ENCODE measurements at regions not wholly inside any gene's neighbourhood (a gene's known extent, or its start where the extent isn't known, plus 50 kb on each side); places are given as distances from the start of the nearest gene placed in this dataset.

DNA sequence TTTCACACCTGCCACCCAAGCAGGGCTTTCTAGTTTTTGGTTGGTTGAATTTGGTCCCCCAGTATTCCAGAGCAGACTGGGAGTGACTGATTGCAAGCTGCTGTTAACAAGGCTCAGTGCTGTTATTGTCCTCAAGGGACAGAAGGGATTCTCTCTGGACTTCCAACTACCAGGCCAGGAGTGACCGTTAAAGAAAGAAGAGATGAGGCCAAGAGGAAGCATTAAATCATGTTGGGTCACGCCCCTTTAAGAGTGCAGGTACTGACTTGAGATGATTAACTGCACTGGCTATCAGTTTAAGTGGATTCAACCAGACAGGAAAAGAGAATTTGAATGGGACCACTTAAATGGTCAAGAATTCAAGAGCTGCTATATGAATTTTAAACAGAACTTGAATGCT, 220.8 kb upstream of the PCSK5 start:
- TF ChIP-seq EP300 (IDR thresholded peaks at IDR 0.05) (no peak), SMC3 (IDR thresholded peaks at IDR 0.05) (no peak), NPAS2 (CRISPR knock-in tag; IDR thresholded peaks at IDR 0.05; ENCODE audit: borderline replicate concordance) (no peak), POLR2A (IDR thresholded peaks at IDR 0.05; ENCODE audit: low read length) (no peak), HDAC2 (IDR thresholded peaks at IDR 0.05) (no peak)
- TF ChIP-seq, protein P1, sequence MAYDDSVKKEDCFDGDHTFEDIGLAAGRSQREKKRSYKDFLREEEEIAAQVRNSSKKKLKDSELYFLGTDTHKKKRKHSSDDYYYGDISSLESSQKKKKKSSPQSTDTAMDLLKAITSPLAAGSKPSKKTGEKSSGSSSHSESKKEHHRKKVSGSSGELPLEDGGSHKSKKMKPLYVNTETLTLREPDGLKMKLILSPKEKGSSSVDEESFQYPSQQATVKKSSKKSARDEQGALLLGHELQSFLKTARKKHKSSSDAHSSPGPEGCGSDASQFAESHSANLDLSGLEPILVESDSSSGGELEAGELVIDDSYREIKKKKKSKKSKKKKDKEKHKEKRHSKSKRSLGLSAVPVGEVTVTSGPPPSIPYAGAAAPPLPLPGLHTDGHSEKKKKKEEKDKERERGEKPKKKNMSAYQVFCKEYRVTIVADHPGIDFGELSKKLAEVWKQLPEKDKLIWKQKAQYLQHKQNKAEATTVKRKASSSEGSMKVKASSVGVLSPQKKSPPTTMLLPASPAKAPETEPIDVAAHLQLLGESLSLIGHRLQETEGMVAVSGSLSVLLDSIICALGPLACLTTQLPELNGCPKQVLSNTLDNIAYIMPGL (CRISPR knock-in tag; IDR thresholded peaks at IDR 0.05; ENCODE audit: borderline replicate concordance) = no peak
- TF ChIP-seq, protein P2, sequence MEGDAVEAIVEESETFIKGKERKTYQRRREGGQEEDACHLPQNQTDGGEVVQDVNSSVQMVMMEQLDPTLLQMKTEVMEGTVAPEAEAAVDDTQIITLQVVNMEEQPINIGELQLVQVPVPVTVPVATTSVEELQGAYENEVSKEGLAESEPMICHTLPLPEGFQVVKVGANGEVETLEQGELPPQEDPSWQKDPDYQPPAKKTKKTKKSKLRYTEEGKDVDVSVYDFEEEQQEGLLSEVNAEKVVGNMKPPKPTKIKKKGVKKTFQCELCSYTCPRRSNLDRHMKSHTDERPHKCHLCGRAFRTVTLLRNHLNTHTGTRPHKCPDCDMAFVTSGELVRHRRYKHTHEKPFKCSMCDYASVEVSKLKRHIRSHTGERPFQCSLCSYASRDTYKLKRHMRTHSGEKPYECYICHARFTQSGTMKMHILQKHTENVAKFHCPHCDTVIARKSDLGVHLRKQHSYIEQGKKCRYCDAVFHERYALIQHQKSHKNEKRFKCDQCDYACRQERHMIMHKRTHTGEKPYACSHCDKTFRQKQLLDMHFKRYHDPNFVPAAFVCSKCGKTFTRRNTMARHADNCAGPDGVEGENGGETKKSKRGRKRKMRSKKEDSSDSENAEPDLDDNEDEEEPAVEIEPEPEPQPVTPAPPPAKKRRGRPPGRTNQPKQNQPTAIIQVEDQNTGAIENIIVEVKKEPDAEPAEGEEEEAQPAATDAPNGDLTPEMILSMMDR (IDR thresholded peaks at IDR 0.05) = no peak
- TF ChIP-seq, protein P3, sequence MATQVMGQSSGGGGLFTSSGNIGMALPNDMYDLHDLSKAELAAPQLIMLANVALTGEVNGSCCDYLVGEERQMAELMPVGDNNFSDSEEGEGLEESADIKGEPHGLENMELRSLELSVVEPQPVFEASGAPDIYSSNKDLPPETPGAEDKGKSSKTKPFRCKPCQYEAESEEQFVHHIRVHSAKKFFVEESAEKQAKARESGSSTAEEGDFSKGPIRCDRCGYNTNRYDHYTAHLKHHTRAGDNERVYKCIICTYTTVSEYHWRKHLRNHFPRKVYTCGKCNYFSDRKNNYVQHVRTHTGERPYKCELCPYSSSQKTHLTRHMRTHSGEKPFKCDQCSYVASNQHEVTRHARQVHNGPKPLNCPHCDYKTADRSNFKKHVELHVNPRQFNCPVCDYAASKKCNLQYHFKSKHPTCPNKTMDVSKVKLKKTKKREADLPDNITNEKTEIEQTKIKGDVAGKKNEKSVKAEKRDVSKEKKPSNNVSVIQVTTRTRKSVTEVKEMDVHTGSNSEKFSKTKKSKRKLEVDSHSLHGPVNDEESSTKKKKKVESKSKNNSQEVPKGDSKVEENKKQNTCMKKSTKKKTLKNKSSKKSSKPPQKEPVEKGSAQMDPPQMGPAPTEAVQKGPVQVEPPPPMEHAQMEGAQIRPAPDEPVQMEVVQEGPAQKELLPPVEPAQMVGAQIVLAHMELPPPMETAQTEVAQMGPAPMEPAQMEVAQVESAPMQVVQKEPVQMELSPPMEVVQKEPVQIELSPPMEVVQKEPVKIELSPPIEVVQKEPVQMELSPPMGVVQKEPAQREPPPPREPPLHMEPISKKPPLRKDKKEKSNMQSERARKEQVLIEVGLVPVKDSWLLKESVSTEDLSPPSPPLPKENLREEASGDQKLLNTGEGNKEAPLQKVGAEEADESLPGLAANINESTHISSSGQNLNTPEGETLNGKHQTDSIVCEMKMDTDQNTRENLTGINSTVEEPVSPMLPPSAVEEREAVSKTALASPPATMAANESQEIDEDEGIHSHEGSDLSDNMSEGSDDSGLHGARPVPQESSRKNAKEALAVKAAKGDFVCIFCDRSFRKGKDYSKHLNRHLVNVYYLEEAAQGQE (IDR thresholded peaks at IDR 0.05) = no peak
